Neural progenitor cell (in vitro differentiated cells): ENCODE measurements at regions not wholly inside any gene's neighbourhood (a gene's known extent, or its start where the extent isn't known, plus 50 kb on each side); places are given as distances from the start of the nearest gene placed in this dataset.

Experiments
- EZH2 ChIP-seq: fragments of 200-600 bp; sonication (generic); IDR thresholded peaks from 2 replicates; pipeline ENCODE4 v1.6.1; 2017; ENCODE audit warnings: antibody characterized with exemption, mild to moderate bottlenecking, moderate library complexity
- EZH2phosphoT487 ChIP-seq: fragments of 200-600 bp; sonication (generic); IDR thresholded peaks from 2 replicates; pipeline ENCODE4 v1.6.1; 2017; ENCODE audit warnings: antibody characterized with exemption
- TF ChIP-seq, protein P1 (sequence below): fragments of 200-600 bp; sonication (generic); IDR thresholded peaks from 2 replicates; pipeline ENCODE4 v1.5.1; 2017; ENCODE audit warnings: antibody characterized with exemption, mild to moderate bottlenecking

DNA sequence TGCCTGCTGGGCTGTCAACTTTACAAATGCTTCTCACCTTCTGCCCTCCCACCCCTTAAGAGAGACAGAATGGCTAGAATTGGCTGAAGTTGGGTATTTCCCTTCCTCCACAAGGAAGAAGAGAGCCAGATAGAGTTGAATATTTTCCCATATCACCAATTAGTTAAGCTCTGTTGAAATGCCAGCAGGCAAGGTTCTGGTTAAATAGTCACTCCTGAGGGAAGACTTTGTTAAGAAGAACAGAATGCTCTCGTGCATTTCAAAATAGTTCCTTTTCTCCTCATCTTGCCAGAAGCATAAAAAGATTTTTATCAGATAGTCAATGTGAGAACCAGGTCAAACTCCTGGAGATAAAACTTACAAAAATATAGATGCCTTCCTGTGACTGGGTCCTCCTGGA lies 2857.0 kb upstream of the PCDH20 start:
- TF ChIP-seq, protein P1, sequence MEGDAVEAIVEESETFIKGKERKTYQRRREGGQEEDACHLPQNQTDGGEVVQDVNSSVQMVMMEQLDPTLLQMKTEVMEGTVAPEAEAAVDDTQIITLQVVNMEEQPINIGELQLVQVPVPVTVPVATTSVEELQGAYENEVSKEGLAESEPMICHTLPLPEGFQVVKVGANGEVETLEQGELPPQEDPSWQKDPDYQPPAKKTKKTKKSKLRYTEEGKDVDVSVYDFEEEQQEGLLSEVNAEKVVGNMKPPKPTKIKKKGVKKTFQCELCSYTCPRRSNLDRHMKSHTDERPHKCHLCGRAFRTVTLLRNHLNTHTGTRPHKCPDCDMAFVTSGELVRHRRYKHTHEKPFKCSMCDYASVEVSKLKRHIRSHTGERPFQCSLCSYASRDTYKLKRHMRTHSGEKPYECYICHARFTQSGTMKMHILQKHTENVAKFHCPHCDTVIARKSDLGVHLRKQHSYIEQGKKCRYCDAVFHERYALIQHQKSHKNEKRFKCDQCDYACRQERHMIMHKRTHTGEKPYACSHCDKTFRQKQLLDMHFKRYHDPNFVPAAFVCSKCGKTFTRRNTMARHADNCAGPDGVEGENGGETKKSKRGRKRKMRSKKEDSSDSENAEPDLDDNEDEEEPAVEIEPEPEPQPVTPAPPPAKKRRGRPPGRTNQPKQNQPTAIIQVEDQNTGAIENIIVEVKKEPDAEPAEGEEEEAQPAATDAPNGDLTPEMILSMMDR: no peak
- TF ChIP-seq EZH2: no peak
- TF ChIP-seq EZH2phosphoT487: no peak
